SHP77 treated with DMSO at 0.1 percent for 48 hours (cell line): ENCODE measurements at regions not wholly inside any gene's neighbourhood (a gene's known extent, or its start where the extent isn't known, plus 50 kb on each side); places are given as distances from the start of the nearest gene placed in this dataset.

Source experiments
- DNase-seq: peaks from one replicate; lab custom pipeline; 2025; lab: John Stamatoyannopoulos, UW

DNA sequence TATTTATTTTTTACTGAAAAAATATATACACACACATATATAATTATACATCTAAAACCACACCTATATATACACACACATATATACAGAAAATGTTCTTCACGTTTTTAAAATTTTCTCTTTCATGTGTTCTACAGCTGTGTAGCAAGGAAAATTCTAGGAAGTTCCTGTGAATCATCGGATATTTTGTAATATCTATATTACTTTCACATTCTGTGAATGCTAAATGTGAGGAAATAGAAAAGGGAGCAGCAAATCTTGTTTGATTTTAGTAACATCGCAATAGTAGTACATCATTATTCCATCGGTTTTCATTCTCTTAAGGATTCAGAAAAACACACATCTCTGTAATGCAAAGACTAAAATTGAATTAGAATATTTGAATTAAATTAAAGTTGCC, 836.8 kb upstream of the NECTIN3 start:
- DNase-seq = no peak

DNA sequence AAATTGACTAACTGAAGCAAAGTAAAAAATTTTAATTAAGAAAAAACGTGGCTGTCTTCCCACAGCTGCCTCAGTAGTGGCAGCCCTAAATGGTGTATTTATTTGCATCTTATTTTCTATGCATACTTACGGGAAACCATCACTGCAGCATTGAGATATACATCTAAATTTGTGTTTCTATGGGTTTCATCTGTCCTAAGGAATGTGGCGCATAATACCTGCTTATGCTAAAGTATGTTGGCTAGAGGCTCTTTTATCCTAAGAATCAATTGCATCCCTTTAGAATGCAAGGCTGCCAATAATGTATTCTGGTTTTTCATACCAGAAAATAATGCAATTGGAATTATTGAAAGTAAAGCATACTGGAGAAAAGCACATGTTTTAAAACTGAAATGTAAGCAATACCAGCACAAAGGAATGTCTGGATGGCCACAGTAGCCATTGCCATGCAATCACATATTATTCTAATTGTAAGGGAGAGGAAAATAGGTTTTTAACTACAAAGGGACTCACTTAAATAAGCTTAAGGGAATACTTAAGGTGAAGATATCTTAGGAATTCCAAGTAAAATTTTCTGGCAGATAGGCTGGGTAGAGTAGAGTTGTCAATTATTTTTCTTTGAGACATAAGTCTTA, 834.5 kb upstream of the NECTIN3 start:
- DNase-seq = no peak

DNA sequence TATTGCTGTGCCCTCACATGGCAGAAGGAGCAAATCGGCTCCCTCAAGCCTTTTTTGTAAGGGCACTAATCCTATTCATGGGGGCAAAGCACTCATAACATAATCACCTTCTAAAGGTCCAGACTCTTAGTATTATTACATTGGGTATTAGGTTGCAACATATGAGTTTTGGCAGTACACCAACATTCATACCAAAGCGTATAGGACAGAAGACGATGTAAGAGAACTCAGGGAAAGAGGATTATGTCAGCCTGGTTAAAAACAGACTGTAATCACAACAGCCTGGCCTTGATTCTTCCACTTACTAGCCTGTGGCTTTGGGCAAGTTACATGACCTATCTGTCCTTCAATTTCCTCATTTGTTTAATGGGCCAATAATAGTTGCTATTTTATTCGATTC, 828.5 kb upstream of the NECTIN3 start:
- no peak for DNase-seq

DNA sequence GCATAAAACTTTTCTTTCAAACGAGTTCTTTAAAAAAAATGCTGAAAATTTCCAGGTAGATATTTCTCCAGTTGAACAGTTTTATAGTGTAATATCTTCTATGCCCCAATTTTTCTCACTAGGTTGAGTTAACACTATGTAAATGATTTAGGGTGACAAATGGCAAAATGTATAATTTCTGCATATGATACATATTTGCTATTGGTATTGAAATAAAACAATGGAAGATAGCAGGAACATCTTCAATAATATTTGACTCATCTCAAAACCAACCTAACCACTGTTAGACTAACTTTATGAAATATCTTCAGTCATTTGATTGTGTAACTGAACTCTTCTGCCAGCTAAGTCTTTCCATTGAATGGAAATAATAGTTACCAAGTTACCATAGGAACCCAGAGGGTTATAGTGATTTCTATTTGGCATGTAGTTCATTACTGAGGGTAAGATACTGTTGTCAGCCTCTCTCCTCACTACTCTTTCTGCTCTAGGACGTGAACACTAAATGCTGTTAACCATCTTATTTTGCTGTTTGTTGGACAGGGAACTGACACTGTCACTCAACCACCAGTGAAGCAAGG, 824.7 kb upstream of the NECTIN3 start:
- no peak for DNase-seq

DNA sequence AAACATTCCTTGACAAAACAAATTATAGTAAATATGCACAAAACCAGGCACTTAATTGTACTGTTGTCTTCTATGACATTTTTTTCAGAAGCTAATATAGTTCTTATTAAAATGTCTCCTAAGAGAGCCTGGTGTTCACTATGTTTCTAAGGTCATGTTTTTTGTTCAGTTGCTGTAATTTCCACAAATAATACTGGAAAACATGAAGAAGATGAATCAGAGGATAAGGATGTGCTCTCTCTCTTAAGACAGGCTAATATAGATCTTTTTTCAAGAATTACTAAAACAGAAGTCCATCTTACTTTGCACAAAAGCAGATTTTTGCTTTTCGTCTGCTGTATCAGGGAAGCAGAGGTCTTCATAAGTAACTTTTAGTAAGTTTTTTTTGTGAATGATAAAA, 823.0 kb upstream of the NECTIN3 start:
- DNase-seq = no peak

DNA sequence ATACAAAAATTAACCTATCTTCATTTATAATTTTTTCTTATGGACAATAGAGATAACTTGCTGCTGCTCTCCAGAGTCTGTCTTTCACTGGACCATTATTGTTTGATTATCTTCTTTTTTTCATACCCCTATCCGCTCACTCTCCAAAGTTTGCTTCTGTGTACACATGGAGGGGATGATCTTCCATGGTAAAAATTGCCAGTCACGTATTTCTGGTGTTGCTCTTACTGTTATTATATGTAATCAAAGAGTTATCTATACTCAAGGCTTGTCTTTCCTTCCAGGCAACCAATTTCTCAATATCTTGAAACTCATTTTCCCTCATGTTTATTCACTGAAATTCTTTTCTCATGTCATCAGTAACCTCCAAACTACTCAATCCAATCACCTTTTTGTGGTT, 817.8 kb upstream of the NECTIN3 start:
- DNase-seq = no peak

DNA sequence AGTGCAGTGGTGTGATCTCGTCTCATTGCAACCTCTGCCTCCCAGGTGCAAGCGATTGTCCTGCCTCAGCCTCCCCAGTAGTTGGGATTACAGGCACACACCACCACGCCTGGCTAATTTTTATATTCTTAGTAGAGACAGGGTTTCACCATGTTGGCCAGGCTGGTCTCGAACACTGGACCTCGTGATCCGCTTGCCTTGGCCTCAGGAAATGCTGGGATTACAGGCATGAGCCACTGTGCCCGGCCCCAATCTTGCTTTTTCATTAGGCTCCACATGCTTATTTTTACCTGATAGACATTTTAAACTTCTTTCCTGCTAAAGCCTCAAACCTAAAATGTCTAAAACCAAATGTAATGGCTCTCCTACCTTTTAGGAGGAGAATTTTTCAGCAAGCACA, 817.0 kb upstream of the NECTIN3 start:
- DNase-seq = no peak

DNA sequence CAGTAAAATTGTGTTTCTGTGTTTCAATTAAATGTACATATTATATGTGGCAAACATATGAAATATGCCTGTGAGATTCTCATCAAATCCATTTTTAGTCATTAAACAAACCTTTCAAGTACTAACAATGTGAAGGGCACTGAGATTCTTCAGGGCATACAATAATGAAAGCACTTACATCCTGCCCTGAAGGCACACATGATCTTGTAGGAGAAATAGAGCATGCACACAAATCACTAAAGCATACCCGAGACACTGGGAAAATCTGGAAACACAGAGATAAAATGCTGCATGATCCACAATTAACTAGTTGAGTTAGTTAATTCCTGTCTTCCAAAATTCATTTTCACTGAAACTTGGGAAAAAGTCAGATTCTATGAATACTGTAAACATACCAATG, 810.5 kb upstream of the NECTIN3 start:
- DNase-seq = no peak

DNA sequence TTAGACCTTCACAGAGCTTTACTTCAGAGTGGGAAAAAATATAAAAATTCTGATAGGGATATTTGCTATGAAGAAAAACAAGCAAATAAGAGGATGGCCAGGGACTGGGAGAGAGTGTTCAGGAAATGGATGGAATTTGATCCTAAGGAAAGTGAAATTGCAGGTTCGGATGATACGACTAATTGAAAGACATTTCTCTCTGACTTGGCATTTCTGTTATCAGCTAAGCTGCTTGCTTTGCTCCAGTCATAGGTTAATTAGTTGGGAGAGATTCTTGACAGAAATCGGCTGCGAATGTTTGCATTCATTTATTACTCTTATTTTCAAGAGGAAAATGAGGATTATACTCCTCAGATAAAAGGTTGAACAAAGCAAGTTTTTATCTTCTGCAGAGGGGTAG, 808.7 kb upstream of the NECTIN3 start:
- no peak for DNase-seq

DNA sequence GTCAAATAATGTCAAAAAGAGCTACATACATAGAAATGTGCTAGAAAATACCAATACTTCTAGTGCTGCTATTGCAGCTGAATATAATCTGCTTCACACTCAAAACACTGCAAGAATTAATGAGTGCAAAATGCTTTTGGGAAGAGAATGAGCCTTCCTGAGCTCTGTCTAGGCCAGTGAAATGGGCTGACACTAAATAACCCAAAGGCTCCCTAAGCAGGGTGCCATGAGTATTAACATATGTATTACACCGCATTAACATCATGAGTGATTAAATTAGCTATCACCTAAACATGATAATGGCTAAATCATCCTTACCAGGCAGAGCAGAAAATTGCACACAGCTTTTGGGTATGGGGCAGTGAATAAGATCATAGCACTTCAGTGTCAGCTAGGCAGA, 806.3 kb upstream of the NECTIN3 start:
- DNase-seq = no peak

DNA sequence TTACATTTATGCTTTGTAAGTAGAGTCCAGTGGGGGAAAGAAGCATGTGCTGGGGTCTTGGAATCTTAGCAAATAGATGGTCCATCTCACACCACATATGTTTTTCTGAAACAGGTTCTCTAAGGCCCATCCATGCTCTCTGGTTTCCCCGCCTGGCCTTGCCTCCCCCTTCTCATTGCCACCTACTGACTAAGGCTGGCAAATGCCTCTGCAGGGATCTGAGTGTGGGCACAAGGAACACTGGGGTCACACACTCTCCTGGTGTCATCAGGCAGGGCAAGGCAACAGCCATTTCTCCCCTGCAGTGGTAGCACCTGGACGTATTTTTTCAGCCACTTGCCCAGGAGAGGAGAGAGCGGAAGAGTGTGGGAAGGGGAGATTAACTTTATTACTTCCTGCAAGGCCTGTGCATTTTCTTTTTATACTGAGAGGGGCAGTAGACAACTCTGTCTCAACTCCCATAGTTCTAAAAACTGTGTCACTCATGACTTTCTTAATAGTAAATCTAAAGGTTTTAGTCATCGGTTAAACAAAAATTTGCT, 804.2 kb upstream of the NECTIN3 start:
- DNase-seq = no peak

DNA sequence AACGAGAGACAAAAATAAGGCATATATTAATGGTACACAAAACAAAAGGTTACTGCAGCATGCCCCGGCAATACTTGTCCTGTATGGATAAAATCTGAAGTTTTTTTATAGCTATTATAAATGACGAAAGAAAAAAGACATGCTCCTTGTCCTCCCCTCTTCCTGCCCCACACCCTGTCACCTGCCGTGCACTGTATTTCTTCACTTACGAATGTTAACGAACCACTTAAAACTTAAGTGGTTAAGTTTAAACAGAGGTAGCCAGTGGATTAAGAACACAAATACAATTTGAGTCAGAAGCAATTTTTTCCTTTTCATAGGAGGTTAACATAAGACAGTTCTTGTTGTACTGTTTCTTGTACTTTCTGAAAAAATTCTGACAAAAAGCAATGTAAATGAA, 799.1 kb upstream of the NECTIN3 start:
- no peak for DNase-seq

DNA sequence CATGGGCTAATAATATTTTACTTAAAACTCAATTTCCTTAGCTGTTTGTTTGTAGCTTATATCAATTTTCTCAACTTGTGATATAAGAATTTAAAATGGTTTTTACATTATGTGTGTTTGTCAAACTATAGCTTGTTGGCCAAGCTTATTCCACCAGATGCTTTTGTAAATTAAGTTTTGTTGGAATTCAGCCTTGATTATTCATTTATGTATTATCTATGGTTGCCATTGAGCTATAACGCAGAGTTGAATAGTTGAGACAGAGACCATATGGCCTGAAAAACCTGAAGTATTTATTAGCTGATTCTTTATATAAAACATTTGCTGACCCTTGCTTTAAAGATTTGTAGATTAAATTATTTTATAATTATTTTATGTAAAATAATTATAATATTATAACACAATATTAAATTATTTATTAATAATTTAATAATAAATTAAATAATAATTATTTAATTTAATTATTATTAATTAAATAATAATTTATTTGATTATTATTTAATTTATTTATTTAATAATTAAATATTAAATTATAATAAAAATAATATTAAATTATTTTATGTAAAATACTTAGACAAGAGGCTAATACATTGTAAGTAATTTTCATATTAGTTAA, 779.6 kb upstream of the NECTIN3 start:
- DNase-seq = no peak

DNA sequence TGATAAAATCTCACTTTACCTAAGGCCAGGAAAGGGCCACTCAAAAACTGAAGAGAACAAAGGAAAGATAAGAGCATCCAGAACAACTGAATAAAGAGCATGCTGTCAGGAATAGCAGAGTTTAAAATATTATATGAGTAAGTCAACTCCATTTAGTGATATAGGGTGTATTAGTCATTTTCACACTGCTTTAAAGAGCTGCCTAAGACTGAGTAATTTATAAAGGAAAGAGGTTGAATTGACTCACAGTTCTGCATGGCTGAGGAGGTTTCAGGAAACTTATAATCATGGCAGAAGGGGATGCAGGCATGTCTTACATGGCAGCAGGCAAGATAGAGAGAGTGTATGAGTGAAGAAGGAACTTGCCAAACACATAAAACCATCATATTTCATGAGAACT, 778.0 kb upstream of the NECTIN3 start:
- DNase-seq = no peak

DNA sequence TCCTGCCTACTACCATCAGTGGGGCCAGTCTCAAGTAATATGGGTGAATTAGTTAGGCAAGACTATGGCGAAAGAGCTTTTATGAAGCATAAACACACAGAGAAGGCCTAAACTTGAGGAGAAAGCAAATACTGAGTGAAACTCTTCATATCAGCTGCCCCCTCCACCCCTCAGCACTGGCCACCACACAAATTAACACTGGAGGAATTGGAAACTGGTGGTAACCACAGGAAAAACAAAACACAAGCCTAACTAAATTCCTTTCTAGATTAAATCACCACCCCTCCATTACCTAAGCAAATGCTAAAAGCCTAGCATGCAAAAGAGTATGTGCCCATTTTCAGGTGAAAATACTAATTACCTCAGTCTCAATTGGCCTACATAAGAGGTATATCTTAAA, 774.7 kb upstream of the NECTIN3 start:
- DNase-seq = no peak

DNA sequence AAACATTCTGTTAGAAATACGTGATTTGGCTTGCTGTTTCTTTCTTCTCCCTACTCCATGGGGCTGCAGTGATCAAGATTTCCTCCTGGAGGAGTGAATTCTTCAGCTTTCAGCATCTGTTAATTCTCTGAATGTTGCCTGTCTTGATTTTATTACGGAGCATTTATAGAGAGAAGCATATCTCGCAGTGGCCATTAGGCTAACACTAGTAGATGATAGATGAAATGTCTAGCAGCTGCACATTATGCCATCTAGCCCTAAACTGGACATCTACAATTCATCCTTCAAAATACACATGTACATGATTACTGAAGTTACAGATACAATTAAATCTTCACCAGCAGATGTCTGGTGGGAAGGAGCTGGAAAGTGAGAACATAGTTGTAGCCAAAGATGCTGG, 769.8 kb upstream of the NECTIN3 start:
- DNase-seq = no peak

DNA sequence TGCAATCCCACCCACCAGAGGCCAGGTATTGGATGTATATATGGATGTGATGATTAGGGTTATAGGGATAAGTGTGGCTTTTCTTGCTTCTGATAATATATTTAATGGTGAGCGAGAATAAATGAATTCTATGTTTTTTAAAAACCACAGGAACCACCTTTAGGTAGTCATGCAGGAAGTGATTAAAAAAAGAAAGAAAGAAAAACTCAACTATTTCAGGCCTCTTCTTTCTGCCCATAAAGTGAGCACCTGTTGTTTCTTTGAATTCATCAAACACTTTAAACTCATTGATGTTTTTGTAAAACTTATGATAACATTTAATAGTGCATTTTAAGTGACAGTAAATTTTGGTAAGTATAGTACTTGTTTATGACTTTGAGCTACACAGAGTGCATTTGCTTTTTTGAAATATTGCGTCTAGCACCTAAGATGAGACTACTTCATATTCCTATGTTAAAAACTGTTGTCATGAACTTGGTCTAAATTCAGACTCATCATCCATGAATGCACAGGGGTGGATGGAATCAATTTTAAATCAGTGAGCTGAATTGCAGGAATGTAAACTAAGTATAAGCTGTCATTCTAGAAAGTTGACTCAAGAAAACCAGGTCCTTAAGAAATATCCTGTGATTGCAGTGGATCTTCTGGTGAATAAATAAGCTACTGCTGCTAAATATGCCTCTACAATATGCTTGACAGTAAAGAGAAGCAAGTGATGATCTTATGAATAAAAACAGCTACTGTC, 764.4 kb upstream of the NECTIN3 start:
- no peak for DNase-seq

DNA sequence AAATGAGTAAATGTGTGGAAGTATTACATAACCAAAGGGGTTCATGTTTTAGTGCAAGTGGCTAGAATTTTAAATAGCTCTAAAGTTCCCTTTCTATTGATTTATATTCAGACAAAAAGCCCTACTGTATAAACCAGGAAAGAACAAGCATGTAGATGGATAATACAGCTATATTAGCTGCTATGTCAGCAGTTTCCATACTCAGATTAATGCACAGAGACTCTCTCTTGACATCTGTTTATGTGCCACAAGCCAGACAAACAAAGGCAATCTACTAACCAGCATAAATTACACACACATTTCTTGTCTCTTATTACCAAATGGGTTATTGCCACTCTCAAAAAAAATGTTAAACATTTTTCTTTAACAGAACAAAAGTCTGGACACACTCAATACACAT, 760.1 kb upstream of the NECTIN3 start:
- DNase-seq = no peak

DNA sequence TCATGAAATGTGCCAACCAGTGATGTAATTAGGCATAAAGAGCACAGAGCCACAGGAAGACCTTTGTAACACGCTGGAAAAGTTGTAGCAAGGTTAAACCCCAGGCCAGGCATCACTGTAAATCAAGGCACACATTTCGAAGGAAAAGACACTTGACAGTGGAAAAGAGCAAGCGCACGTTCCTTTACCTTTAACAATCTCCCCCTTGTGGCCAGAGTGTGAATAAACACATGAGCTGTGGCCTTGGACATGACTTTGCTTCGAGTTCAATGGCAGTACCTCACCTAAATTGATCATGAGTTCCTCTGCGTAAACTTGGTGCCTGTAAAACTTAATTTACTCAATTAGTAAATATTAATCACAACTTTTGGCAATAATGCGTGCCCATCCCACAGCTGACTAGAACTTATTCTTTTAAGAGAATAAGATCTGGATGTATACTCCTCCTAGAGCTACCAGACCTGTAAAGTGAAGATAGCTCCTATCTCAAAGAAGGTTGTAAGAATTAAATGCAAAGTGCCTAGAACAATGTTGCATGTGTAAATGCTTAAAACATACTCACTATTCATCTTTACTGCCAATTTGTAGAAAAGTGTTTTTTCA, 757.0 kb upstream of the NECTIN3 start:
- DNase-seq = peak; percentile 23

DNA sequence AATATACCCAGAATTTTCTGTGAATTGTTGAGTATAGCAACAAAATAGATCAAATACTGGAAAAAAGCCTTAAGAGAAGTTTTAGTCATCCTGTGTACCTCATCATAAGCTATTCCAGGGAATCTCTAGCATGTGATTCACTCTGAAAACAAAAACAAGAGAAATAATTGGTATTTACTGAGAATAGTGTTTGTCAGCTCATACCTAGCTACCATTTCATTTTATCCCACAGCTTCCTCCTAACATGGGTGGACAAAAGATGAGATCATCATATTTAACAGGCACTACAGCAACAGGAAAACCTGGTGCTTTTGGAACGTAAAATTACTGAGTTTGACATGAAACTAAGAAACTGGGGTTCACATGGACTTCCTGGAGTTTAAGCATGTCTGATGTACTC, 753.5 kb upstream of the NECTIN3 start:
- no peak for DNase-seq

DNA sequence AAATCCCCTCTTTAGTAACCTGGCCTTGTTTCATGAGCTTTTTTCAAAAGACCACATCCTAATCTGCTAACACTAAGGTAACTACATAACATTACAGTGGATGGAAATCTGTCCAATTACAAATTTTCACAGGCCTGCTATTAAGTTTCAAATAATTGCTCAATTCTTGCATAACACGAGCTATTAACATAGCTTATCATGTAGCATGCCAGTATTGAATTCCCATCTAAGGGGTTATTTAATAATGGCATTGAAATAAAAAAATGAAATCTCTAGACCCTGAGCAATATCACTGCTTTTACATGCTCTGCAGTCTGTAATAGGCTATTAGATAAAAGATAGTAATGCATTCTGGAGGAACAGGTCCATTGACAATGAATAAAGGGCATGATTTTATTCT, 748.3 kb upstream of the NECTIN3 start:
- DNase-seq = no peak

DNA sequence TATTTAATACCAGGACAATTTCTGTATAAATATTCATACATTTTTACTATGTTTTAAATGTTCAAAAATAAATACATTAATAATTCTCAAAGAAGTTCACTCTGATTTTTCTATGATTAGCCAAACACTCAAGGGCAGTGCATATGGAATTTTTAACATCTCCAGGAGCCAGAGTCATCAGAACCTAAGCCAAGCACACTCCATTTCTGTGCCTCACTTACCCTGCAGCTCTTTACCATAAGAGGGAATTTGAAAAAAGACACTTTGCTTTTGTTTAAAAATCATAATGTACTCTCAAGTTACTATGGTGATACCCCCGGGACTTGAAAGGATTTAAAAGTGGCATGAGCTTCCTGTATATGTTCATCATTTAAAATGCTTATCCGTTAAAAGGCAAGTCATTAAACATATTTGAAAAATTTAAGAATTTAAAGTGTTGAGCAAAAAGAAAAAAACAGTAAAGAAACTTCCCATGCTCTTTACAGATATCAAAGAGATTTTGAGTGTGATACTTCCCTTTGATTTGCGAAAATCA, 747.4 kb upstream of the NECTIN3 start:
- DNase-seq = no peak
